GM21515 (cell line): ENCODE measurements at regions not wholly inside any gene's neighbourhood (a gene's known extent, or its start where the extent isn't known, plus 50 kb on each side); places are given as distances from the start of the nearest gene placed in this dataset.

Experiments used
- ATAC-seq: cut with Tn5 transposase; IDR thresholded peaks from one replicate; pipeline ENCODE4 v1.9.1; 2021; ENCODE audit not compliant: unreplicated experiment

GRCh38 chr6:163830641-163831040 lies 416.1 kb downstream of the QKI start:
- ATAC-seq, result no peak

GRCh38 chr6:163828038-163828795 lies 413.7 kb downstream of the QKI start:
- no peak for ATAC-seq

GRCh38 chr6:163827143-163827542 lies 412.6 kb downstream of the QKI start:
- no peak for ATAC-seq

- no peak for ATAC-seq
Measured at GRCh38 chr6:163826629-163827028, 412.1 kb downstream of the QKI start.

- no peak for ATAC-seq
Measured at GRCh38 chr6:163825033-163825432, 410.5 kb downstream of the QKI start.

- no peak for ATAC-seq
Measured at GRCh38 chr6:163823577-163823976, 409.1 kb downstream of the QKI start.

GRCh38 chr6:163820745-163821458 lies 406.4 kb downstream of the QKI start:
- no peak for ATAC-seq

GRCh38 chr6:163820171-163820570 lies 405.7 kb downstream of the QKI start:
- no peak for ATAC-seq

- ATAC-seq, result no peak
Measured at GRCh38 chr6:163818719-163819118, 404.2 kb downstream of the QKI start.

- no peak for ATAC-seq
Measured at GRCh38 chr6:163816441-163816840, 401.9 kb downstream of the QKI start.

GRCh38 chr6:163815796-163816195 lies 401.3 kb downstream of the QKI start:
- ATAC-seq, result no peak

GRCh38 chr6:163814494-163815364 lies 400.2 kb downstream of the QKI start:
- no peak for ATAC-seq

GRCh38 chr6:163813979-163814493 lies 399.5 kb downstream of the QKI start:
- ATAC-seq, result no peak

GRCh38 chr6:163811317-163811716 lies 396.8 kb downstream of the QKI start:
- no peak for ATAC-seq

- no peak for ATAC-seq
Measured at GRCh38 chr6:163809364-163809763, 394.8 kb downstream of the QKI start.

GRCh38 chr6:163808871-163809270 lies 394.4 kb downstream of the QKI start:
- ATAC-seq, result no peak

- no peak for ATAC-seq
Measured at GRCh38 chr6:163808231-163808630, 393.7 kb downstream of the QKI start.

GRCh38 chr6:163806755-163807499 lies 392.4 kb downstream of the QKI start:
- no peak for ATAC-seq

- ATAC-seq, result no peak
Measured at GRCh38 chr6:163804991-163805390, 390.5 kb downstream of the QKI start.

GRCh38 chr6:163802267-163802666 lies 387.7 kb downstream of the QKI start:
- ATAC-seq, result no peak
